Activated CD8-positive, alpha-beta T cell treated with anti-CD3 and anti-CD28 coated beads for 36 hours (primary cell): ENCODE measurements at regions not wholly inside any gene's neighbourhood (a gene's known extent, or its start where the extent isn't known, plus 50 kb on each side); places are given as distances from the start of the nearest gene placed in this dataset.

Source experiments
- ATAC-seq: fragments of 200-7000 bp; cut with Tn5 transposase; one replicate; pipeline ENCODE4 v1.10.0; 2021; ENCODE audit warnings: mild to moderate bottlenecking, moderate library complexity
- CTCF ChIA-PET: fragments of 350-600 bp; sonication (Branson Sonifier 250); formaldehyde crosslinking; loops from one replicate; lab custom pipeline; 2021; ENCODE audit warnings: antibody characterized with exemption; lab: Charles Lee
- POLR2A ChIA-PET: fragments of 350-600 bp; sonication (Branson Sonifier 250); formaldehyde crosslinking; loops from one replicate; lab custom pipeline; 2021; ENCODE audit warnings: antibody characterized with exemption; lab: Charles Lee
- DNase-seq: peaks from one replicate; pipeline ENCODE4 v3.0.0-alpha.2; 2020
- H3K27ac Mint-ChIP-seq: one replicate; pipeline ENCODE4 v1.8.0; 2021; ENCODE audit warnings: mild to moderate bottlenecking, mixed read lengths
- H3K27me3 Mint-ChIP-seq: one replicate; pipeline ENCODE4 v1.8.0; 2021; ENCODE audit warnings: mixed read lengths
- H3K36me3 Mint-ChIP-seq: one replicate; pipeline ENCODE4 v1.8.0; 2021; ENCODE audit warnings: low read depth, mixed read lengths
- H3K4me1 Mint-ChIP-seq: one replicate; pipeline ENCODE4 v1.8.0; 2021; ENCODE audit warnings: low read depth, mixed read lengths
- H3K4me3 Mint-ChIP-seq: one replicate; pipeline ENCODE4 v1.8.0; 2021; ENCODE audit warnings: mild to moderate bottlenecking, moderate library complexity, mixed read lengths
- H3K9me3 Mint-ChIP-seq: one replicate; pipeline ENCODE4 v1.8.0; 2021; ENCODE audit warnings: mixed read lengths
- intact Hi-C: fragments of 100-400 bp; cut with micrococcal nuclease; formaldehyde crosslinking; loops from one replicate; pipeline ENCODE4 v1.10.0; 2022
- TF ChIP-seq, protein P1 (sequence below): fragments of 200-600 bp; IDR thresholded peaks from one replicate; pipeline ENCODE4 v1.8.0; 2022; ENCODE audit warnings: antibody characterized with exemption, mild to moderate bottlenecking

DNA sequence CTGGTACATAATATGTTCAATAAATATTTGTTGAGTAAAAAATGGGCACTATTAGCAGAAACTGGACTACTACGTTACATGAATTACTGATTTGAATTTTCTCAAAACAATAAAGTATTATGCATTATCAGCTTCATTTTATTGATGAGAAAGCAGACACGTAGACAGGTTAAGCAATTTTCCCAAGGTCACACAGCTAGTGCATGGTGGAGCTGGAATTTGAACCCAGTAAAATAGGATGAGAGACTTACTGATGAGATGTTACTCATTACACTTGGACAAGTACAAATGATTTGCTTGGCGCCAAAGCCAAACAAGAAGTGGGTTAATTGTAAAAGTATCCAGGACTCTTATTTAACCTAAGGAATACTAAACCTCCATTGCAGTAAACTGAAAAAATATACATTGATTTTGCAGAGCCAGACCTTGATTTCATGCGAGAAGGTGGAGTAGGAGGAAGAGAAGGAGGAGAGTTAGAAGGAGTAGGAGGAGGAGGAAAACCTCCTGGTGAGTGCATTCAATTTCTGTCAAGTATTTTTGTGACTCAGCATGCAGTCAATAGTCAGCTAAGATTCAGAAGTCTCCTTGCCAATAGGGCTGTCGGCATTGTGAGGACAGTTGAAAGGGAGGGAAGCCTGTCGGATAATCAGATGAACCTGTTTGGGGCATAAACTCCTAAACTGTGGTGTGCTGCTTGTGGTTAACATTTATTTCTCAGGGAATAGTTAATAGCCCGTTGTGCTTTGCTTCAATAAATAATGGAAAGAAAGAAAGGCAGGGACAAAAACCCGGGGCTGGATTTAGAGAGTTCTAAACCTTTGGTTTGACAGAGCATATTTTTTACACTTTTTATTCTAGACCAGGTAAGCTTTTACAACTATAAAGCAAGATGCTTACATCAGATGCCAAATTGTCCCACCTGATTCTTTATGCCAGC is 77.0 kb upstream of the TACR1 start:
- peaks cover 39% of the 10 kb centered on the region for H3K36me3 Mint-ChIP-seq
- POLR2A ChIA-PET, result no interaction called here
- H3K27me3 Mint-ChIP-seq, result no peaks in the 10 kb centered on the region
- no peak for ATAC-seq
- no peak overlapping the region for H3K4me3 Mint-ChIP-seq
- TF ChIP-seq, protein P1, sequence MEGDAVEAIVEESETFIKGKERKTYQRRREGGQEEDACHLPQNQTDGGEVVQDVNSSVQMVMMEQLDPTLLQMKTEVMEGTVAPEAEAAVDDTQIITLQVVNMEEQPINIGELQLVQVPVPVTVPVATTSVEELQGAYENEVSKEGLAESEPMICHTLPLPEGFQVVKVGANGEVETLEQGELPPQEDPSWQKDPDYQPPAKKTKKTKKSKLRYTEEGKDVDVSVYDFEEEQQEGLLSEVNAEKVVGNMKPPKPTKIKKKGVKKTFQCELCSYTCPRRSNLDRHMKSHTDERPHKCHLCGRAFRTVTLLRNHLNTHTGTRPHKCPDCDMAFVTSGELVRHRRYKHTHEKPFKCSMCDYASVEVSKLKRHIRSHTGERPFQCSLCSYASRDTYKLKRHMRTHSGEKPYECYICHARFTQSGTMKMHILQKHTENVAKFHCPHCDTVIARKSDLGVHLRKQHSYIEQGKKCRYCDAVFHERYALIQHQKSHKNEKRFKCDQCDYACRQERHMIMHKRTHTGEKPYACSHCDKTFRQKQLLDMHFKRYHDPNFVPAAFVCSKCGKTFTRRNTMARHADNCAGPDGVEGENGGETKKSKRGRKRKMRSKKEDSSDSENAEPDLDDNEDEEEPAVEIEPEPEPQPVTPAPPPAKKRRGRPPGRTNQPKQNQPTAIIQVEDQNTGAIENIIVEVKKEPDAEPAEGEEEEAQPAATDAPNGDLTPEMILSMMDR, result no peak
- H3K27ac Mint-ChIP-seq, result no peak overlapping the region
- DNase-seq, result no peak
- peaks cover 26% of the 10 kb centered on the region for H3K9me3 Mint-ChIP-seq
- H3K4me1 Mint-ChIP-seq, result no peaks in the 10 kb centered on the region
- CTCF ChIA-PET, result no interaction called here
- intact Hi-C loops, result no loop called here

DNA sequence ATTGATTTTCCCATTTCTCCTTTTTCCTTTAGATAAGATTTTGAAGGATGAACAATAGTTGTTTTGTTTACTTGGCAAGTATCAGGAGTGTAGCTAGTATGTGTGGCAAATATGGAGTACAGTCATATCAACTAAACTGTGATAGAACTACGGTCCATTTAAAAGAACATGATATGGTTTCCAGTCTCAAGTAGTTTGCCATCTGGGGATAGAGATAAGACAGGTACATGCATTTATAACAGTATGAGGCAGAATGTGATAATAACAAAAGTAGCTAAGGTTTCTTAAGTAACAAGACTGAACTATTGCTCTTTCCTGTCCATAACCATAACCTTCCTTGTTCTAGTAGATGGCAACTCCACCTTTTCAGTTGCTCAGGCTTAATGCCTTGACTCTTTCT is 75.6 kb upstream of the TACR1 start:
- H3K4me1 Mint-ChIP-seq, result no peaks in the 10 kb centered on the region
- H3K27me3 Mint-ChIP-seq, result no peaks in the 10 kb centered on the region
- ChIA-PET CTCF (no interaction called here), POLR2A (no interaction called here)
- intact Hi-C loops, result no loop called here
- no peak overlapping the region for H3K4me3 Mint-ChIP-seq
- peaks cover 34% of the 10 kb centered on the region for H3K9me3 Mint-ChIP-seq
- H3K36me3 Mint-ChIP-seq, result peaks cover 37% of the 10 kb centered on the region
- no peak for ATAC-seq
- no peak overlapping the region for H3K27ac Mint-ChIP-seq
- no peak for DNase-seq
- TF ChIP-seq, protein P1, result no peak

GRCh38 chr2:75268112-75268511 is 68.8 kb upstream of the TACR1 start:
- no peak for DNase-seq
- POLR2A ChIA-PET, result no interaction called here
- Mint-ChIP-seq H3K4me1 (no peaks in the 10 kb centered on the region), H3K27me3 (no peaks in the 10 kb centered on the region), H3K9me3 (peaks cover 45% of the 10 kb centered on the region), H3K4me3 (no peak overlapping the region), H3K27ac (no peak overlapping the region), H3K36me3 (peaks cover under 1% of the 10 kb centered on the region)
- no peak for ATAC-seq
- TF ChIP-seq, protein P1, result no peak
- intact Hi-C loops, result no loop called here
- CTCF ChIA-PET, result no interaction called here

DNA sequence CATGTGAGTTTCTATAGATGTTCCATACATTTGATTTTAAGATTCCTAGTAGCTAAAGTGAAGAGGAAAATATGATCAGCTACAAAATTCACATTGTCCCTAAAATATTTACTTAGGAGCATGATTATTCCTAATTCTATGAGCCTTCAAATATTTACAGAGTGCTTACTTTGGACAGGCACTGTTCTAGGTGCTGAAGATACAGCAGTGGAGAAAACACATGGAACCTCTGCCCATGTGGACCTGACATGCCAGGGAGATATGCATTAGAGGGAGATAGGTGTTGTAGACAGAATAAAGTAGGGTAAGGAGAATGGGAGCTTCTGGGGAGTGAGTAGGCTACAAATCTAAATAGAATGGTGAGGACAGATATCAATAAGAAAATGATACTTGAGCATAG is 62.6 kb upstream of the TACR1 start:
- Mint-ChIP-seq H3K27ac (no peak overlapping the region), H3K4me1 (no peaks in the 10 kb centered on the region), H3K9me3 (peaks cover 49% of the 10 kb centered on the region), H3K4me3 (no peak overlapping the region), H3K36me3 (peaks cover 2% of the 10 kb centered on the region), H3K27me3 (no peaks in the 10 kb centered on the region)
- CTCF ChIA-PET, result no interaction called here
- POLR2A ChIA-PET, result no interaction called here
- intact Hi-C loops, result no loop called here
- ATAC-seq, result no peak
- no peak for DNase-seq
- TF ChIP-seq, protein P1, result no peak

- intact Hi-C loops, result no loop called here
- Mint-ChIP-seq H3K27me3 (no peaks in the 10 kb centered on the region), H3K4me1 (no peaks in the 10 kb centered on the region), H3K9me3 (peaks cover 50% of the 10 kb centered on the region), H3K36me3 (peaks cover 2% of the 10 kb centered on the region), H3K4me3 (no peak overlapping the region), H3K27ac (no peak overlapping the region)
- ChIA-PET POLR2A (no interaction called here), CTCF (no interaction called here)
- TF ChIP-seq, protein P1, result no peak
- DNase-seq, result no peak
- no peak for ATAC-seq
These were observed 61.6 kb upstream of the TACR1 start for GRCh38 chr2:75260946-75261345.
